Jurkat, Clone E6-1 (cell line): ENCODE measurements at regions not wholly inside any gene's neighbourhood (a gene's known extent, or its start where the extent isn't known, plus 50 kb on each side); places are given as distances from the start of the nearest gene placed in this dataset.

ENCODE experiments used
- DNase-seq: peaks from one replicate; pipeline ENCODE4 v3.0.0-alpha.2; 2011; ENCODE audit warnings: low read depth, low spot score
- H3K4me3 ChIP-seq: 2 replicates; pipeline ENCODE4 v1.5.1; 2011; ENCODE audit warnings: mild to moderate bottlenecking, low read length, control low read depth, moderate library complexity

GRCh38 chr5:118044169-118044568 is 944.2 kb downstream of the DTWD2 start:
- no peak overlapping the region for H3K4me3 ChIP-seq
- DNase-seq: no peak

GRCh38 chr5:118043531-118043930 is 944.8 kb downstream of the DTWD2 start:
- H3K4me3 ChIP-seq: no peak overlapping the region
- no peak for DNase-seq

- H3K4me3 ChIP-seq: no peak overlapping the region
- DNase-seq: no peak
Observed at GRCh38 chr5:118042076-118042475, 946.3 kb downstream of the DTWD2 start.

GRCh38 chr5:118040496-118040895 is 947.9 kb downstream of the DTWD2 start:
- H3K4me3 ChIP-seq: no peak overlapping the region
- no peak for DNase-seq

- DNase-seq: no peak
- H3K4me3 ChIP-seq: no peak overlapping the region
Observed at GRCh38 chr5:118033686-118034338, 954.5 kb downstream of the DTWD2 start.

GRCh38 chr5:118029807-118030206 is 958.5 kb downstream of the DTWD2 start:
- DNase-seq: no peak

GRCh38 chr5:118022062-118022461 is 966.3 kb downstream of the DTWD2 start:
- no peak overlapping the region for H3K4me3 ChIP-seq
- DNase-seq: no peak

More at GRCh38 chr5:118029807-118030206, 958.5 kb downstream of the DTWD2 start:
- no peak overlapping the region for H3K4me3 ChIP-seq

GRCh38 chr5:118017536-118017935 is 970.8 kb downstream of the DTWD2 start:
- no peak overlapping the region for H3K4me3 ChIP-seq

GRCh38 chr5:118016396-118016795 is 972.0 kb downstream of the DTWD2 start:
- DNase-seq: no peak
- no peak overlapping the region for H3K4me3 ChIP-seq

More at GRCh38 chr5:118017536-118017935, 970.8 kb downstream of the DTWD2 start:
- DNase-seq: no peak

- no peak for DNase-seq
Observed at GRCh38 chr5:118015511-118015910, 972.8 kb downstream of the DTWD2 start.

GRCh38 chr5:118009741-118010297 is 978.5 kb downstream of the DTWD2 start:
- no peak for DNase-seq
- H3K4me3 ChIP-seq: no peak overlapping the region

More at GRCh38 chr5:118015511-118015910, 972.8 kb downstream of the DTWD2 start:
- H3K4me3 ChIP-seq: no peak overlapping the region

- no peak overlapping the region for H3K4me3 ChIP-seq
- no peak for DNase-seq
Observed at GRCh38 chr5:118008779-118009178, 979.6 kb downstream of the DTWD2 start.

GRCh38 chr5:118007262-118007661 is 981.1 kb downstream of the DTWD2 start:
- H3K4me3 ChIP-seq: no peak overlapping the region
- no peak for DNase-seq

- no peak for DNase-seq
- H3K4me3 ChIP-seq: no peak overlapping the region
Observed at GRCh38 chr5:118006219-118006618, 982.1 kb downstream of the DTWD2 start.

GRCh38 chr5:117999939-118000549 is 988.3 kb downstream of the DTWD2 start:
- no peak overlapping the region for H3K4me3 ChIP-seq
- DNase-seq: no peak

GRCh38 chr5:117982691-117983090 is 1005.7 kb downstream of the DTWD2 start:
- no peak overlapping the region for H3K4me3 ChIP-seq
- DNase-seq: no peak

- no peak overlapping the region for H3K4me3 ChIP-seq
- no peak for DNase-seq
Observed at GRCh38 chr5:117973785-117974184, 1014.6 kb downstream of the DTWD2 start.

- no peak for DNase-seq
- H3K4me3 ChIP-seq: no peak overlapping the region
Observed at GRCh38 chr5:117955831-117956230, 1032.5 kb downstream of the DTWD2 start.

- no peak for DNase-seq
Observed at GRCh38 chr5:117954331-117954730, 1034.0 kb downstream of the DTWD2 start.

GRCh38 chr5:117953272-117953671 is 1035.1 kb downstream of the DTWD2 start:
- DNase-seq: no peak

More at GRCh38 chr5:117954331-117954730, 1034.0 kb downstream of the DTWD2 start:
- H3K4me3 ChIP-seq: no peak overlapping the region

GRCh38 chr5:117947836-117948235 is 1040.5 kb downstream of the DTWD2 start:
- no peak for DNase-seq
- no peak overlapping the region for H3K4me3 ChIP-seq

More at GRCh38 chr5:117953272-117953671, 1035.1 kb downstream of the DTWD2 start:
- no peak overlapping the region for H3K4me3 ChIP-seq
